22Rv1 (cell line): ENCODE measurements at regions not wholly inside any gene's neighbourhood (a gene's known extent, or its start where the extent isn't known, plus 50 kb on each side); places are given as distances from the start of the nearest gene placed in this dataset.

ENCODE experiments used
- ZFX ChIP-seq: fragments of 450-650 bp; IDR thresholded peaks from 2 replicates; pipeline ENCODE4 v1.6.1; 2017; ENCODE audit warnings: antibody characterized with exemption, borderline replicate concordance
- TF ChIP-seq, protein P1 (sequence below): fragments of 450-650 bp; IDR thresholded peaks from 2 replicates; pipeline ENCODE4 v1.5.1; 2017; ENCODE audit warnings: mild to moderate bottlenecking

- TF ChIP-seq, protein P1, sequence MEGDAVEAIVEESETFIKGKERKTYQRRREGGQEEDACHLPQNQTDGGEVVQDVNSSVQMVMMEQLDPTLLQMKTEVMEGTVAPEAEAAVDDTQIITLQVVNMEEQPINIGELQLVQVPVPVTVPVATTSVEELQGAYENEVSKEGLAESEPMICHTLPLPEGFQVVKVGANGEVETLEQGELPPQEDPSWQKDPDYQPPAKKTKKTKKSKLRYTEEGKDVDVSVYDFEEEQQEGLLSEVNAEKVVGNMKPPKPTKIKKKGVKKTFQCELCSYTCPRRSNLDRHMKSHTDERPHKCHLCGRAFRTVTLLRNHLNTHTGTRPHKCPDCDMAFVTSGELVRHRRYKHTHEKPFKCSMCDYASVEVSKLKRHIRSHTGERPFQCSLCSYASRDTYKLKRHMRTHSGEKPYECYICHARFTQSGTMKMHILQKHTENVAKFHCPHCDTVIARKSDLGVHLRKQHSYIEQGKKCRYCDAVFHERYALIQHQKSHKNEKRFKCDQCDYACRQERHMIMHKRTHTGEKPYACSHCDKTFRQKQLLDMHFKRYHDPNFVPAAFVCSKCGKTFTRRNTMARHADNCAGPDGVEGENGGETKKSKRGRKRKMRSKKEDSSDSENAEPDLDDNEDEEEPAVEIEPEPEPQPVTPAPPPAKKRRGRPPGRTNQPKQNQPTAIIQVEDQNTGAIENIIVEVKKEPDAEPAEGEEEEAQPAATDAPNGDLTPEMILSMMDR = no peak
- no peak for TF ChIP-seq ZFX
These were observed 307.9 kb downstream of the TXNL1 start for GRCh38 chr18:56330366-56331110.
